Sigmoid colon (tissue), 6 donors: ENCODE measurements at regions not wholly inside any gene's neighbourhood (a gene's known extent, or its start where the extent isn't known, plus 50 kb on each side); places are given as distances from the start of the nearest gene placed in this dataset.

Experiments
- DNase-seq: peaks from one replicate; pipeline ENCODE4 v3.0.0-alpha.2; 2019
- H3K27ac ChIP-seq, 4 donors: fragments of 200-600 bp; sonication (generic); one replicate each; pipeline ENCODE4 v1.5.1; 2016 to 2019; ENCODE audit warnings: mild to moderate bottlenecking in 1 of 4
- H3K27me3 ChIP-seq, 3 donors: fragments of 200-600 bp; sonication (generic); one replicate each; pipeline ENCODE4 v1.5.1; 2019; ENCODE audit warnings: mild to moderate bottlenecking in 1 of 3
- H3K36me3 ChIP-seq, 4 donors: fragments of 200-600 bp; sonication (generic); one replicate each; pipeline ENCODE4 v1.5.1; 2016 to 2019
- H3K4me1 ChIP-seq, 4 donors: fragments of 200-600 bp; sonication (generic); one replicate each; pipeline ENCODE4 v1.5.1; 2017 to 2019
- H3K4me3 ChIP-seq, 4 donors: fragments of 200-600 bp; sonication (generic); one replicate each; pipeline ENCODE4 v1.5.1; 2017 to 2019; ENCODE audit warnings: mild to moderate bottlenecking in 2 of 4, moderate library complexity in 1 of 4
- H3K9me3 ChIP-seq, 4 donors: fragments of 200-600 bp in 3 of 4; sonication (generic) in 3 of 4; one replicate each; pipeline versions ENCODE4 v1.5.1 to v1.6.1; 2013 to 2019
- CTCF ChIP-seq, 4 experiments: fragments of 450-650 bp in 3 of 4; fragments of 200-600 bp in 1 of 4; IDR thresholded peaks; one replicate each; pipeline ENCODE4 v1.5.1; 2016 to 2019; ENCODE audit warnings: antibody characterized with exemption in 4 of 4, mild to moderate bottlenecking in 3 of 4, moderate library complexity in 2 of 4
- EP300 ChIP-seq, 4 donors: sonication (generic); formaldehyde crosslinking; IDR thresholded peaks; one replicate each; pipeline ENCODE4 v1.6.1; 2017; ENCODE audit warnings: antibody characterized with exemption in 4 of 4
- POLR2A ChIP-seq, 2 donors: fragments of 450-650 bp; IDR thresholded peaks; one replicate each; pipeline ENCODE4 v1.6.1; 2016; ENCODE audit warnings: antibody characterized with exemption in 2 of 2, mild to moderate bottlenecking in 2 of 2, moderate library complexity in 2 of 2
- POLR2AphosphoS5 ChIP-seq, 4 donors: sonication (generic); formaldehyde crosslinking; IDR thresholded peaks; one replicate each; pipeline ENCODE4 v1.6.1; 2017; ENCODE audit warnings: antibody characterized with exemption in 4 of 4
- WGBS, 2 donors: extraction: QIAGEN DNeasy Blood & Tissue Kit; methylation state at CpG; one replicate each; pipeline ENCODE4 v1.1.7; 2013; 5-methylcytosine and 5-hydroxymethylcytosine counted together
- intact Hi-C: fragments of 100-400 bp; cut with DNase I; formaldehyde crosslinking; loops from one replicate; pipeline ENCODE4 v1.15.1; 2023
- donor health status: healthy with polysubstance abuse.
- donor health status: healthy.

GRCh38 chrX:121114691-121115090, 67.3 kb downstream of the GLUD2 start:
- Histone ChIP-seq H3K36me3 (no peaks in the 10 kb centered on the region), H3K4me3 (no peak overlapping the region), H3K9me3 (no peaks in the 10 kb centered on the region), H3K27ac (no peak overlapping the region), H3K27me3 (no peaks in the 10 kb centered on the region), H3K4me1 (no peaks in the 10 kb centered on the region)
- no peak for TF ChIP-seq POLR2AphosphoS5 (IDR thresholded peaks at IDR 0.05)
- no peak for TF ChIP-seq POLR2A (IDR thresholded peaks at IDR 0.05)
- no peak for TF ChIP-seq CTCF (IDR thresholded peaks at IDR 0.05)
- TF ChIP-seq EP300 (IDR thresholded peaks at IDR 0.05): no peak
- intact Hi-C loops: no loop called here
- 89 to 90% methylated on average over 1 of the region's 1 CpG for WGBS, 2 donors
- DNase-seq: no peak

GRCh38 chrX:121120690-121121605, 73.5 kb downstream of the GLUD2 start:
- no peaks in the 10 kb centered on the region for H3K4me1 ChIP-seq
- H3K4me3 ChIP-seq: no peak overlapping the region
- no peaks in the 10 kb centered on the region for H3K27me3 ChIP-seq
- H3K27ac ChIP-seq: no peak overlapping the region
- no peaks in the 10 kb centered on the region for H3K9me3 ChIP-seq
- 83 to 90% methylated on average over 4 of the region's 4 CpGs for WGBS, 2 donors
- intact Hi-C loops: no loop called here
- H3K36me3 ChIP-seq: no peaks in the 10 kb centered on the region
- DNase-seq: no peak
- TF ChIP-seq POLR2A (IDR thresholded peaks at IDR 0.05) (no peak), EP300 (IDR thresholded peaks at IDR 0.05) (no peak), CTCF (IDR thresholded peaks at IDR 0.05) (no peak), POLR2AphosphoS5 (IDR thresholded peaks at IDR 0.05) (no peak)

GRCh38 chrX:121122332-121122731, 74.9 kb downstream of the GLUD2 start:
- 95 to 97% methylated on average over 3 of the region's 3 CpGs for WGBS, 2 donors
- TF ChIP-seq POLR2AphosphoS5 (IDR thresholded peaks at IDR 0.05) (no peak), CTCF (IDR thresholded peaks at IDR 0.05) (no peak), EP300 (IDR thresholded peaks at IDR 0.05) (no peak), POLR2A (IDR thresholded peaks at IDR 0.05) (no peak)
- no peak for DNase-seq

GRCh38 chrX:121128925-121129877, 81.8 kb downstream of the GLUD2 start:
- Histone ChIP-seq H3K27me3 (no peaks in the 10 kb centered on the region), H3K27ac (no peak overlapping the region), H3K4me1 (no peaks in the 10 kb centered on the region), H3K36me3 (no peaks in the 10 kb centered on the region), H3K9me3 (no peaks in the 10 kb centered on the region), H3K4me3 (no peak overlapping the region)
- intact Hi-C loops: no loop called here
- DNase-seq: no peak
- 90% methylated on average over 5 of the region's 5 CpGs for WGBS, 2 donors
- TF ChIP-seq POLR2A (IDR thresholded peaks at IDR 0.05) (no peak), POLR2AphosphoS5 (IDR thresholded peaks at IDR 0.05) (no peak)

More at GRCh38 chrX:121122332-121122731, 74.9 kb downstream of the GLUD2 start:
- Histone ChIP-seq H3K9me3 (no peaks in the 10 kb centered on the region), H3K27ac (no peak overlapping the region), H3K27me3 (no peaks in the 10 kb centered on the region), H3K4me1 (no peaks in the 10 kb centered on the region), H3K4me3 (no peak overlapping the region), H3K36me3 (no peaks in the 10 kb centered on the region)
- intact Hi-C loops: no loop called here

- no peak for DNase-seq
- Histone ChIP-seq H3K9me3 (no peaks in the 10 kb centered on the region), H3K27ac (no peak overlapping the region), H3K27me3 (no peaks in the 10 kb centered on the region), H3K4me1 (no peaks in the 10 kb centered on the region), H3K36me3 (no peaks in the 10 kb centered on the region), H3K4me3 (no peak overlapping the region)
- TF ChIP-seq CTCF (IDR thresholded peaks at IDR 0.05) (no peak), POLR2A (IDR thresholded peaks at IDR 0.05) (no peak), EP300 (IDR thresholded peaks at IDR 0.05) (no peak), POLR2AphosphoS5 (IDR thresholded peaks at IDR 0.05) (no peak)
- intact Hi-C loops: no loop called here
- WGBS, 2 donors: 69 to 75% methylated on average over 6 of the region's 6 CpGs
Measured at GRCh38 chrX:121132675-121133074, 85.3 kb downstream of the GLUD2 start.
